ENCODE measurements at regions not wholly inside any gene's neighbourhood (a gene's known extent, or its start where the extent isn't known, plus 50 kb on each side); places are given as distances from the start of the nearest gene placed in this dataset.

DNA sequence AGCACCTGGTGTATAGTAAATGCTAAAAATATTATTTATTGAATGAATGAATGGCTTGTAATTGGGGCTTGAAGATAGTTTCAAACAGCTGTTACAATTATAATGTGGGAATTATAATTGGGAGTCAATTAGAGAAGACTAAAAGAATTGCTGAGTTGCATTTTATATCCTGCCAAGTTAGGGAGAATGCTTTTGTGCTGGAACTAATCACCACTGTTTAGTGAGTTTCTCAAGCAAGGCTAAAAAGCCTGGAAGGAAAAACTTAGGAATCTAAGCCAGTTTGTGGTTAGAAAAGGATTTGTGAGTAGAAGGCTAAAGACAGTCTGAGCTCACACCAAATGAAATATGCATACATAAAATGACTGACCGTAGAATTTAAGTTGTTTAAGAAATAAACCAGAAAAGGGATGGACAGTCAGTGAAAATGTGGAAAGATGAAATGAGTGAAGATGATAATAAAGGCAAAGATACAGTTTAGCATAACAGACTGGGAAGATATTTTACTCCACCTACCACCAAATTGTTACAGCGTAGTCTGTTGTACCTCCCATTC is 647.7 kb upstream of the FSHR start:
- Histone ChIP-seq H2BK12ac (ENCODE audit: insufficient read length, low read depth, low read length) (no peak overlapping the region), H4K20me1 (ENCODE audit: control insufficient read depth, insufficient read depth, insufficient read length) (no peaks in the 10 kb centered on the region), H3K27me3 (ENCODE audit: insufficient read depth, low read length) (no peaks in the 10 kb centered on the region), H2BK15ac (ENCODE audit: low read depth, low read length) (no peak overlapping the region), H4K5ac (ENCODE audit: insufficient read length, low read depth, low read length) (no peak overlapping the region), H4K91ac (ENCODE audit: insufficient read length, low read depth, low read length) (no peak overlapping the region), H2BK20ac (ENCODE audit: low read depth, low read length, poor library complexity, severe bottlenecking) (no peak overlapping the region), H3K14ac (ENCODE audit: insufficient read depth, low read length) (no peak overlapping the region), H2AFZ (ENCODE audit: low read length) (no peak overlapping the region), H2BK120ac (ENCODE audit: low read depth, low read length, poor library complexity, severe bottlenecking) (no peak overlapping the region), H4K8ac (replicated peaks; ENCODE audit: insufficient read length, low read depth, low read length) (no peak overlapping the region), H2BK5ac (ENCODE audit: insufficient read length, low read length) (no peak overlapping the region), H3K23ac (ENCODE audit: insufficient read length, low read depth, low read length) (no peak overlapping the region), H3K23me2 (ENCODE audit: insufficient read length, low read depth, low read length, poor library complexity, severe bottlenecking) (no peaks in the 10 kb centered on the region), H3K56ac (ENCODE audit: insufficient read length, low read depth, low read length) (no peak overlapping the region), H3K4me1 (ENCODE audit: insufficient read depth, low read length) (no peaks in the 10 kb centered on the region), H3K79me2 (ENCODE audit: insufficient read depth, low read length) (no peaks in the 10 kb centered on the region), H3K9me3 (ENCODE audit: control insufficient read depth, low read depth, low read length) (peaks cover 8% of the 10 kb centered on the region), H3K18ac (ENCODE audit: insufficient read length, low read depth, low read length) (no peak overlapping the region), H3K9ac (ENCODE audit: extremely low read depth, insufficient read length, low read length) (no peak overlapping the region), H3K79me1 (ENCODE audit: insufficient read depth, low read depth, low read length, poor library complexity, severe bottlenecking) (no peaks in the 10 kb centered on the region), H3K4ac (ENCODE audit: low read depth, low read length) (no peak overlapping the region), H2AK5ac (ENCODE audit: insufficient read length, low read length) (no peak overlapping the region), H3T11ph (ENCODE audit: low read length) (no peak overlapping the region), H3K27ac (ENCODE audit: insufficient read length, low read depth, low read length) (no peak overlapping the region), H3K4me2 (ENCODE audit: insufficient read depth, insufficient read length, low read length) (no peak overlapping the region)
- Mint-ChIP-seq H3K27ac (no peak overlapping the region), H3K27me3 (ENCODE audit: low read depth) (peaks cover 4% of the 10 kb centered on the region), H3K9me3 (peaks cover 18 to 30% of the 10 kb centered on the region in 2 experiments), H3K36me3 (ENCODE audit: insufficient read depth in 1 of 3, low read depth in 3 of 3) (peaks cover 11 to 25% (median 12%) of the 10 kb centered on the region in 3 experiments; a peak in 6 of 7 replicates), H3K4me1 (no peaks in the 10 kb centered on the region), H3K4me3 (no peak overlapping the region)
- no peak for TF ChIP-seq CTCF (conservative IDR thresholded peaks at IDR 0.05)
- WGBS (ENCODE audit: extremely low coverage, insufficient read length, low lambda C conversion rate) = no CpG with 5 or more reads among the region's 2 CpGs
- DNase-seq = no peak
